SK-N-SH (cell line): ENCODE measurements at regions not wholly inside any gene's neighbourhood (a gene's known extent, or its start where the extent isn't known, plus 50 kb on each side); places are given as distances from the start of the nearest gene placed in this dataset.

ENCODE experiments used
- POLR2AphosphoS5 ChIP-seq: IDR thresholded peaks from 2 replicates; pipeline ENCODE4 v1.6.1; 2012; ENCODE audit warnings: low read depth, low read length
- RFX5 ChIP-seq: IDR thresholded peaks from 2 replicates; pipeline ENCODE4 v1.6.1; 2012; ENCODE audit warnings: mild to moderate bottlenecking, improper control_type of control experiment, low read length
- TF ChIP-seq, protein P1 (sequence below): IDR thresholded peaks from 2 replicates; pipeline ENCODE4; 2012
- TF ChIP-seq, protein P2 (sequence below): IDR thresholded peaks from 2 replicates; pipeline ENCODE4 v1.6.1; 2012; ENCODE audit warnings: mild to moderate bottlenecking, low read depth, low read length, moderate library complexity

DNA sequence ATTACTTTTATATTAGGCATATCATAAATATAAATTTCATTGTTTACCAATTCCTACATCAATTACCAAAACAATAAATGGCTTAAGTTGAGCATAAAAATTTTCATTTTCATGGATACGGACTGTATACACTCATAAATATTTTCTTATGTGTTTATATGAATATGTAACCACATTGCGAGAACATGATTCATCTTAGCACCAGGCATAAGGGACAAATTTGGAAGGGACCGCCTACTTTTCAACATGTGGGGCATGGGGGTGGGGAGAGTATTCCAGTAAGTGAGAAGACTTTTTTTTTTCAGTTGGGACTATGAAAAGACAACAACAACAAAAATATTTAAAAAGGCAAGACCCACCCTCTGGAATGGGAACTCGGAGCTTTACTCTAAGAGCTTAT is 296.1 kb downstream of the RAB38 start:
- TF ChIP-seq RFX5 (no peak), POLR2AphosphoS5 (no peak)
- TF ChIP-seq, protein P1, sequence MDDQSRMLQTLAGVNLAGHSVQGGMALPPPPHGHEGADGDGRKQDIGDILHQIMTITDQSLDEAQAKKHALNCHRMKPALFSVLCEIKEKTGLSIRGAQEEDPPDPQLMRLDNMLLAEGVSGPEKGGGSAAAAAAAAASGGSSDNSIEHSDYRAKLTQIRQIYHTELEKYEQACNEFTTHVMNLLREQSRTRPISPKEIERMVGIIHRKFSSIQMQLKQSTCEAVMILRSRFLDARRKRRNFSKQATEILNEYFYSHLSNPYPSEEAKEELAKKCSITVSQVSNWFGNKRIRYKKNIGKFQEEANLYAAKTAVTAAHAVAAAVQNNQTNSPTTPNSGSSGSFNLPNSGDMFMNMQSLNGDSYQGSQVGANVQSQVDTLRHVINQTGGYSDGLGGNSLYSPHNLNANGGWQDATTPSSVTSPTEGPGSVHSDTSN: no peak
- TF ChIP-seq, protein P2, sequence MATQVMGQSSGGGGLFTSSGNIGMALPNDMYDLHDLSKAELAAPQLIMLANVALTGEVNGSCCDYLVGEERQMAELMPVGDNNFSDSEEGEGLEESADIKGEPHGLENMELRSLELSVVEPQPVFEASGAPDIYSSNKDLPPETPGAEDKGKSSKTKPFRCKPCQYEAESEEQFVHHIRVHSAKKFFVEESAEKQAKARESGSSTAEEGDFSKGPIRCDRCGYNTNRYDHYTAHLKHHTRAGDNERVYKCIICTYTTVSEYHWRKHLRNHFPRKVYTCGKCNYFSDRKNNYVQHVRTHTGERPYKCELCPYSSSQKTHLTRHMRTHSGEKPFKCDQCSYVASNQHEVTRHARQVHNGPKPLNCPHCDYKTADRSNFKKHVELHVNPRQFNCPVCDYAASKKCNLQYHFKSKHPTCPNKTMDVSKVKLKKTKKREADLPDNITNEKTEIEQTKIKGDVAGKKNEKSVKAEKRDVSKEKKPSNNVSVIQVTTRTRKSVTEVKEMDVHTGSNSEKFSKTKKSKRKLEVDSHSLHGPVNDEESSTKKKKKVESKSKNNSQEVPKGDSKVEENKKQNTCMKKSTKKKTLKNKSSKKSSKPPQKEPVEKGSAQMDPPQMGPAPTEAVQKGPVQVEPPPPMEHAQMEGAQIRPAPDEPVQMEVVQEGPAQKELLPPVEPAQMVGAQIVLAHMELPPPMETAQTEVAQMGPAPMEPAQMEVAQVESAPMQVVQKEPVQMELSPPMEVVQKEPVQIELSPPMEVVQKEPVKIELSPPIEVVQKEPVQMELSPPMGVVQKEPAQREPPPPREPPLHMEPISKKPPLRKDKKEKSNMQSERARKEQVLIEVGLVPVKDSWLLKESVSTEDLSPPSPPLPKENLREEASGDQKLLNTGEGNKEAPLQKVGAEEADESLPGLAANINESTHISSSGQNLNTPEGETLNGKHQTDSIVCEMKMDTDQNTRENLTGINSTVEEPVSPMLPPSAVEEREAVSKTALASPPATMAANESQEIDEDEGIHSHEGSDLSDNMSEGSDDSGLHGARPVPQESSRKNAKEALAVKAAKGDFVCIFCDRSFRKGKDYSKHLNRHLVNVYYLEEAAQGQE: no peak
